RWPE2 (cell line): ENCODE measurements at regions not wholly inside any gene's neighbourhood (a gene's known extent, or its start where the extent isn't known, plus 50 kb on each side); places are given as distances from the start of the nearest gene placed in this dataset.

Source experiments
- ATAC-seq: fragments of 200-7000 bp; cut with Tn5 transposase; 3 replicates; pipeline ENCODE4 v1.9.1; 2021; ENCODE audit warnings: low read depth
- DNase-seq: peaks from one replicate; pipeline ENCODE4 v3.0.0-alpha.2; 2020; ENCODE audit warnings: low spot score
- H3K27ac ChIP-seq: fragments of 450-650 bp; 2 replicates; pipeline ENCODE4 v1.5.1; 2017; ENCODE audit warnings: mild to moderate bottlenecking; ENCODE audit not compliant: poor library complexity, severe bottlenecking
- H3K27me3 ChIP-seq: fragments of 250-450 bp; sonication (Bioruptor Pico); 2 replicates; pipeline ENCODE4 v1.5.1; 2021; ENCODE audit warnings: mild to moderate bottlenecking, moderate library complexity; ENCODE audit not compliant: insufficient read depth, poor library complexity, severe bottlenecking
- H3K36me3 ChIP-seq: fragments of 250-450 bp; sonication (Bioruptor Pico); 2 replicates; pipeline ENCODE4 v1.5.1; 2020; ENCODE audit warnings: low read depth, mild to moderate bottlenecking, moderate library complexity
- H3K4me1 ChIP-seq: fragments of 250-450 bp; sonication (Bioruptor Pico); 2 replicates; pipeline ENCODE4 v1.5.1; 2021; ENCODE audit warnings: mild to moderate bottlenecking, moderate library complexity; ENCODE audit not compliant: insufficient read depth, poor library complexity, severe bottlenecking
- H3K4me3 ChIP-seq: fragments of 250-450 bp; sonication (Bioruptor Pico); 2 replicates; pipeline ENCODE4 v1.5.1; 2021; ENCODE audit warnings: mild to moderate bottlenecking, moderate library complexity; ENCODE audit not compliant: severe bottlenecking
- H3K9me3 ChIP-seq: fragments of 250-450 bp; sonication (Bioruptor Pico); 2 replicates; pipeline ENCODE4 v1.5.1; 2021; ENCODE audit warnings: mild to moderate bottlenecking, moderate library complexity; ENCODE audit not compliant: severe bottlenecking
- CTCF ChIP-seq: fragments of 450-650 bp; IDR thresholded peaks from one replicate; pipeline ENCODE4 v1.5.1; 2017; ENCODE audit warnings: mild to moderate bottlenecking, moderate library complexity; ENCODE audit not compliant: poor library complexity, severe bottlenecking

GRCh38 chrX:51837921-51838320, 55.5 kb upstream of the MAGED1 start:
- no peaks in the 10 kb centered on the region for H3K9me3 ChIP-seq
- no peak for DNase-seq
- no peak overlapping the region for H3K27ac ChIP-seq
- no peak overlapping the region for H3K4me3 ChIP-seq
- no peak for TF ChIP-seq CTCF
- no peak for ATAC-seq
- no peaks in the 10 kb centered on the region for H3K4me1 ChIP-seq
- H3K36me3 ChIP-seq, result no peaks in the 10 kb centered on the region
- H3K27me3 ChIP-seq, result no peaks in the 10 kb centered on the region
